Mesenchymal stem cell (in vitro differentiated cells and primary cell): ENCODE measurements at regions not wholly inside any gene's neighbourhood (a gene's known extent, or its start where the extent isn't known, plus 50 kb on each side); places are given as distances from the start of the nearest gene placed in this dataset.
"Not testable (repeated sequence)": the region's sequence is repeated elsewhere in the genome, so short reads cannot be mapped to it uniquely, and the experiment has no call there.

Experiments
- DNase-seq: peaks from one replicate; pipeline ENCODE4 v3.0.0-alpha.2; 2013
- H2AFZ ChIP-seq: one replicate; pipeline ENCODE4 v1.6.1; 2013; ENCODE audit warnings: low read depth, mild to moderate bottlenecking, control low read depth, inconsistent platforms, low read length, moderate library complexity
- H2AK5ac ChIP-seq: 2 replicates; pipeline ENCODE4 v1.6.1; 2013; ENCODE audit warnings: low read length, moderate library complexity, mild to moderate bottlenecking, inconsistent platforms; ENCODE audit not compliant: severe bottlenecking
- H2BK120ac ChIP-seq: one replicate; pipeline ENCODE4 v1.6.1; 2013; ENCODE audit warnings: low read depth, mild to moderate bottlenecking, inconsistent platforms, low read length, moderate library complexity
- H2BK12ac ChIP-seq, 2 experiments: one replicate each; pipeline ENCODE4 v1.6.1; 2013; ENCODE audit warnings: inconsistent platforms in 2 of 2, low read length in 2 of 2, mild to moderate bottlenecking in 2 of 2, moderate library complexity in 2 of 2, control low read depth in 1 of 2
- H2BK15ac ChIP-seq: one replicate; pipeline ENCODE4 v1.6.1; 2013; ENCODE audit warnings: mild to moderate bottlenecking, low read depth, inconsistent platforms; ENCODE audit not compliant: poor library complexity, severe bottlenecking
- H2BK5ac ChIP-seq: 2 replicates; pipeline ENCODE4 v1.6.1; 2013; ENCODE audit warnings: low read depth, mild to moderate bottlenecking, low read length, control low read depth, inconsistent platforms; ENCODE audit not compliant: poor library complexity, severe bottlenecking
- H3K14ac ChIP-seq, 2 experiments: one replicate each; pipeline ENCODE4 v1.6.1; 2013; ENCODE audit warnings: inconsistent platforms in 2 of 2, low read length in 2 of 2, control low read depth in 1 of 2, mild to moderate bottlenecking in 1 of 2, moderate library complexity in 1 of 2
- H3K18ac ChIP-seq, 2 experiments: one replicate each; pipeline ENCODE4 v1.6.1; 2013; ENCODE audit warnings: inconsistent platforms in 2 of 2, low read length in 2 of 2, control low read depth in 1 of 2, low read depth in 1 of 2, mild to moderate bottlenecking in 1 of 2
- H3K23ac ChIP-seq, 2 experiments: one replicate each; pipeline ENCODE4 v1.6.1; 2013; ENCODE audit warnings: inconsistent platforms in 2 of 2, low read length in 2 of 2, mild to moderate bottlenecking in 2 of 2, moderate library complexity in 2 of 2, control low read depth in 1 of 2
- H3K27ac ChIP-seq: 2 replicates; pipeline ENCODE4 v1.5.1; 2013; ENCODE audit warnings: mild to moderate bottlenecking, moderate library complexity, low read length, control low read depth, inconsistent platforms; ENCODE audit not compliant: poor library complexity, severe bottlenecking
- H3K27me3 ChIP-seq, 2 experiments: 2 replicates each; pipeline versions ENCODE4 v1.6.1 to v1.7.0; 2013; ENCODE audit warnings: low read length in 2 of 2, mild to moderate bottlenecking in 2 of 2, moderate library complexity in 2 of 2, control low read depth in 1 of 2, inconsistent platforms in 1 of 2; ENCODE audit not compliant: control insufficient read depth in 1 of 2, insufficient read depth in 1 of 2
- H3K36me3 ChIP-seq, 2 experiments: 2 replicates each; pipeline versions ENCODE4 v1.6.1 to v1.7.0; 2013; ENCODE audit warnings: low read length in 2 of 2, control low read depth in 1 of 2, inconsistent platforms in 1 of 2, low read depth in 1 of 2, mild to moderate bottlenecking in 1 of 2; ENCODE audit not compliant: insufficient read depth in 2 of 2, control insufficient read depth in 1 of 2
- H3K4ac ChIP-seq, 2 experiments: one replicate each; pipeline ENCODE4 v1.6.1; 2013; ENCODE audit warnings: inconsistent platforms in 2 of 2, low read length in 2 of 2, mild to moderate bottlenecking in 2 of 2, moderate library complexity in 2 of 2, control low read depth in 1 of 2, low read depth in 1 of 2
- H3K4me1 ChIP-seq: 2 replicates; pipeline ENCODE4 v1.6.1; 2013; ENCODE audit warnings: low read depth, low read length, control low read depth; ENCODE audit not compliant: control insufficient read depth, insufficient read depth
- H3K4me2 ChIP-seq: 2 replicates; pipeline ENCODE4 v1.6.1; 2013; ENCODE audit warnings: low read length, mild to moderate bottlenecking, inconsistent platforms; ENCODE audit not compliant: poor library complexity, severe bottlenecking
- H3K4me3 ChIP-seq, 2 experiments: 2 replicates each; pipeline versions ENCODE4 v1.5.1 to v1.7.0; 2013; ENCODE audit warnings: low read length in 2 of 2, mild to moderate bottlenecking in 2 of 2, control low read depth in 1 of 2, low read depth in 1 of 2; ENCODE audit not compliant: insufficient read depth in 1 of 2
- H3K79me1 ChIP-seq: replicated peaks from 2 replicates; pipeline ENCODE4 v1.6.1; 2013; ENCODE audit warnings: mild to moderate bottlenecking, control low read depth, low read length, inconsistent platforms; ENCODE audit not compliant: poor library complexity, severe bottlenecking
- H3K9ac ChIP-seq: 2 replicates; pipeline ENCODE4 v1.7.0; 2013; ENCODE audit warnings: mild to moderate bottlenecking, low read length, moderate library complexity
- H3K9me3 ChIP-seq: 2 replicates; pipeline ENCODE4 v1.7.0; 2013; ENCODE audit warnings: mild to moderate bottlenecking, low read length; ENCODE audit not compliant: control insufficient read depth
- H4K8ac ChIP-seq: one replicate; pipeline ENCODE4 v1.6.1; 2013; ENCODE audit warnings: inconsistent platforms, mild to moderate bottlenecking, low read length, moderate library complexity
- H4K91ac ChIP-seq: one replicate; pipeline ENCODE4 v1.6.1; 2013; ENCODE audit warnings: mild to moderate bottlenecking, low read length, inconsistent platforms
- WGBS: methylation state at CpG from one replicate; pipeline ENCODE4 v1.1.7; 2013; ENCODE audit warnings: mixed read lengths; 5-methylcytosine and 5-hydroxymethylcytosine counted together

GRCh38 chr11:36736103-36736502 is 138.1 kb upstream of the RAG2 start:
- Histone ChIP-seq H3K4me1 (no peaks in the 10 kb centered on the region), H3K9me3 (no peaks in the 10 kb centered on the region), H3K27ac (no peak overlapping the region), H3K23ac (no peak overlapping the region), H3K36me3 (no peaks in the 10 kb centered on the region), H2AFZ (no peak overlapping the region), H3K79me1 (no peaks in the 10 kb centered on the region), H2AK5ac (no peak overlapping the region), H4K91ac (no peak overlapping the region), H2BK5ac (no peak overlapping the region), H4K8ac (no peak overlapping the region), H3K4ac (no peak overlapping the region), H3K27me3 (peaks cover 0 to 50% of the 10 kb centered on the region in 2 experiments), H3K14ac (no peak overlapping the region), H2BK120ac (no peak overlapping the region), H2BK12ac (no peak overlapping the region), H3K9ac (no peak overlapping the region), H3K4me3 (no peak overlapping the region), H3K4me2 (no peak overlapping the region), H3K18ac (no peak overlapping the region), H2BK15ac (no peak overlapping the region)
- 70% methylated on average over 1 of the region's 3 CpGs for WGBS
- no peak for DNase-seq

DNA sequence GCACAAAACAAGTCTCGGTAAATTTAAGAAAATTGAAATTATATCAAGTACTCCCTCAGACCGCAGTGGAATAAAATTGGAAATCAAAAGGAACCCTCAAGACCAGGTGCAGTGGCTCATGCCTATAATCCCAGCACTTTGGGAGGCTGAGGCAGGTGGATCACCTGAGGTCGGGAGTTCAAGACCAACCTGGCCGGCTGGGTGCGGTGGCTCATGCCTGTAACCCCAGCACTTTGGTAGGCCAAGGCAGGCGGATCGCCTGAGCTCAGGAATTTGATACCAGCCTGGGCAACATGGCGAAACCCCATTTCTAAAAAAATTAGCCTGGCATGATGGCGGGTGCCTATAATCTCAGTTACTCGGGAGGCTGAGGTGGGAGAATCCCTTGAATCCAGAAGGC is 135.7 kb upstream of the RAG2 start:
- not testable (repeated sequence) for H3K14ac ChIP-seq, H3K23ac ChIP-seq, H3K9me3 ChIP-seq, H3K18ac ChIP-seq, H3K4me1 ChIP-seq, H3K4me2 ChIP-seq, H4K8ac ChIP-seq, H3K4me3 ChIP-seq, H3K4ac ChIP-seq, H2BK15ac ChIP-seq, H3K27ac ChIP-seq, H4K91ac ChIP-seq, H3K9ac ChIP-seq, H2BK5ac ChIP-seq, H3K79me1 ChIP-seq, H2BK12ac ChIP-seq, DNase-seq, H2BK120ac ChIP-seq, H2AK5ac ChIP-seq, H3K36me3 ChIP-seq, H2AFZ ChIP-seq
- 93% methylated on average over 10 of the region's 10 CpGs for WGBS
- H3K27me3 ChIP-seq, result peaks cover 0 to 45% of the 10 kb centered on the region in 2 experiments

DNA sequence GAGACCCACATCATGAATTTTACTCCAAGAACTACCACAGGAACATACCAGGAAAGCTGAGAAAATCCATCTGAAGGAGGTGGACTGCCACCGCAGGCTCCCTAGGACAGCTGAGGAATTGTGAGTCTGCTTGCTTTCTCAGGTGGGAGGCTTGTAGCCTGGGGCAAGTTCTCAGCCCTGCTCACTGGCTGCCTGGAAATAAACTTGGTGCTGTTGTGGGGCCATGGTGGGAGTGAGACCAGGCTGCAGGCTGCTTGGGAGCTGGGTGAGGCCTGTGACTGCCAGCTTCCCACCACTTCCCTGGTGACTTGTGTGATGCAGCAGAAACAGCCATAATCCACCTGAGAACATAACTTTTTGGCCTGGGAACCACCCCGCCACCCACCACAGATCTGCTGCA is 132.7 kb upstream of the RAG2 start:
- no peak overlapping the region for H3K4me2 ChIP-seq
- WGBS, result 85% methylated on average over 2 of the region's 2 CpGs
- no peak for DNase-seq

DNA sequence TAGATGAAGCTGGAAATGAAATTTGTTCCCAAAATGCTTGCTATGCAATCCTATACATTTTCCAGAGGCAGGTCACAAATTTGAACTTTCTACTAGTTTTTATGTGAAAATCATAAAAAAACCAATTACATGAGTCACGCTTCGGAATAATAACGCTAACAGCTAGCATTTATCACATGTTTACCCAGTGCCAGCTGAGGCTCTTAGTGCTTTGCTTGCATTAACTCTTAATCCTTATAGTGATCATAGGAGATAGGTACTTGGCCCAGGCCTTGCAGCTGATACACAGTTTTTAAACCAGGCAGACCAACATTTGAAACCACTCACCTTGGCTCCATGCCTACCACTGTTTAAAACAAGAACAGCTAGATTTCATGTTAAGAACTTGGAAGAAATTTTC is 131.8 kb upstream of the RAG2 start:
- 100% methylated on average over 3 of the region's 3 CpGs for WGBS

More for the DNA sequence above, 132.7 kb upstream of the RAG2 start:
- Histone ChIP-seq H2AFZ (no peak overlapping the region), H2BK15ac (no peak overlapping the region), H3K4me1 (no peaks in the 10 kb centered on the region), H3K9ac (no peak overlapping the region), H3K27ac (no peak overlapping the region), H3K27me3 (peaks cover 0 to 27% of the 10 kb centered on the region in 2 experiments), H2BK120ac (no peak overlapping the region), H2AK5ac (no peak overlapping the region), H3K18ac (no peak overlapping the region), H3K36me3 (no peaks in the 10 kb centered on the region), H3K4me3 (no peak overlapping the region), H3K9me3 (no peaks in the 10 kb centered on the region), H3K23ac (no peak overlapping the region), H2BK5ac (no peak overlapping the region), H4K8ac (no peak overlapping the region), H3K14ac (no peak overlapping the region), H2BK12ac (no peak overlapping the region), H3K4ac (no peak overlapping the region), H3K79me1 (no peaks in the 10 kb centered on the region), H4K91ac (no peak overlapping the region)

More for the DNA sequence above, 131.8 kb upstream of the RAG2 start:
- no peak overlapping the region for H4K8ac ChIP-seq
- H3K4me1 ChIP-seq, result no peaks in the 10 kb centered on the region
- no peaks in the 10 kb centered on the region for H3K36me3 ChIP-seq
- H2BK15ac ChIP-seq, result no peak overlapping the region
- H2BK12ac ChIP-seq, result no peak overlapping the region
- no peak overlapping the region for H2BK5ac ChIP-seq
- no peak overlapping the region for H3K23ac ChIP-seq
- DNase-seq, result no peak
- no peak overlapping the region for H3K27ac ChIP-seq
- H3K18ac ChIP-seq, result no peak overlapping the region
- no peak overlapping the region for H2AFZ ChIP-seq
- no peaks in the 10 kb centered on the region for H3K79me1 ChIP-seq
- no peak overlapping the region for H3K9ac ChIP-seq
- no peak overlapping the region for H4K91ac ChIP-seq
- H2AK5ac ChIP-seq, result no peak overlapping the region
- H3K4ac ChIP-seq, result no peak overlapping the region
- H2BK120ac ChIP-seq, result no peak overlapping the region
- H3K27me3 ChIP-seq, result peaks cover 0 to 21% of the 10 kb centered on the region in 2 experiments
- H3K14ac ChIP-seq, result no peak overlapping the region
- H3K4me3 ChIP-seq, result no peak overlapping the region
- no peaks in the 10 kb centered on the region for H3K9me3 ChIP-seq
- no peak overlapping the region for H3K4me2 ChIP-seq
